CD4-positive, alpha-beta T cell treated with Interleukin-17A for 4 hours (primary cell): ENCODE measurements at regions not wholly inside any gene's neighbourhood (a gene's known extent, or its start where the extent isn't known, plus 50 kb on each side); places are given as distances from the start of the nearest gene placed in this dataset.
"Not testable (repeated sequence)": the region's sequence is repeated elsewhere in the genome, so short reads cannot be mapped to it uniquely, and the experiment has no call there.

ENCODE experiments used
- DNase-seq: peaks from one replicate; pipeline ENCODE4 v3.0.0-alpha.2; 2020; ENCODE audit warnings: mixed read lengths

DNA sequence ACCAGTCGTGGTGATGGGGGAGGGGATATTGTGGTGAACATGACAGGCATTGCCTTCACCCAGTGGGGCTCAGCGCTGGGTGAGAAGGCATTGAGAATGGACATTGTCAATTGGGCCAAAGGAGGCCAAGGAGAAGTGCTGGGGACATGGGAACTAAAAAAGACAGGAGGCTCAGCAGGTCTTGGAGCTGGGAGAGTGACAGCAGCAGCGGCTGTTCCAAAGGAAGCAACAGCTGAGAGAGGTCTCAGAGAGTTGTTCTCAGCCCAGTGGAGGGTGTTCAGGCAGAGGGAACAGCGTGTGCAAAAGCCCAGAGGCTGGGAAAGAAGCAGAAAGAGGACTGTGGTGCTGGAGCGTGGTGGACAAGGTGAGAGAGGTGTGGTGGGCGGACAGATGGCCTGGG lies 56.6 kb upstream of the ASNS start:
- not testable (repeated sequence) for DNase-seq

DNA sequence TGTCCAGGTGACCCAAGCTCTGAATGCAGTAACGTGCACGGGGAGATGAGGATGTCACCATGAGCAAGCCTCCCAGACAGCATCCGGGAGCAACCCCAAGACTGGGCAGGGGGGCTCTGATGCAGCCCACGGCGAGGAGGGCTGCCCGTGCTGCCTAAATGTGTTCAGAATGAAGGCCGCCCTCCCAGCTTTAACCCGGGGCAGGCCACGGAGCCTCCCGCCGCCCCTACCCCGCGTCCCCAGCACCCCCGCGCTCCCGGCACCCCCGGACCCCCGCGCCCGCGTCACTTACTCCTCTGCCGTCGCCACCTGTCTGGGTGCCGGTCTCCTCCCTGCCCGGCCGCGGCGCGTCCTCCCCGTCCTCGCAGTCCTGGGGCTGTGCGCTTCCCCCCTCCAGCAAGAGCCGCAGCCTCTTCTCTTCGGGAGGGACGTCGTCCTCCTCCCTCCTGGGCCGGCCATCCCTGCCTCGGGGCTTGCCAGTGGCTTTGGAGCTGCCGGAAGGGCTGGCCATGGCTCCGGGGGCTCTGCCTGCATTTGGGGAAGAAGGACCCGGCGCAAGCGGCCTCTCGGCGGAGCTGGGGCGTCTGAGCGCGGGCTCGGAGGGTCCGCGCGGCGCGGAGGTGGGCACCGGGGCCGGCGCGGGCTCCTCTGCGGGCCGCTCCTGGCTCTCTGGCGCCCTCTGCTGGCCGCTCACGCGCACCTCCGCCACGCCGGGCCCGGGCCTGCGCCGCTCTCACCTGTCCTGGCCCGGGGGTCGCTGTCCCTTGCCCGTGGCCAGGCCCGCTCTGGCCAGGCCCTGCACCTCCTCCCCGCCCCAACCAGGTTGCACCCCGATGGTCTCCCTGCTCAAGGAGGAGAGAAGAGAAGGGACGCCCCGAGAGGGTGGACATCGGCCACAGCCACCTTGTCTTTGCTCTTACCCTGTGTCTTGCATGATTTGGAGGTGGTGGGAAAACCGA lies 55.9 kb upstream of the ASNS start:
- peak; percentile 74 for DNase-seq
